Trophoblast cell (in vitro differentiated cells and primary cell): ENCODE measurements at regions not wholly inside any gene's neighbourhood (a gene's known extent, or its start where the extent isn't known, plus 50 kb on each side); places are given as distances from the start of the nearest gene placed in this dataset.

Experiments used
- DNase-seq, 2 donors: peaks; one replicate each; pipeline ENCODE4 v3.0.0-alpha.2; 2016
- H2AFZ ChIP-seq: 2 replicates; pipeline ENCODE4 v1.6.1; 2013; ENCODE audit warnings: low read length, moderate library complexity, mild to moderate bottlenecking; ENCODE audit not compliant: insufficient read depth, poor library complexity
- H2AK5ac ChIP-seq: 2 replicates; pipeline ENCODE4 v1.6.1; 2013; ENCODE audit warnings: mild to moderate bottlenecking, low read length
- H2BK120ac ChIP-seq: 2 replicates; pipeline ENCODE4 v1.6.1; 2013; ENCODE audit warnings: low read length, mild to moderate bottlenecking, moderate library complexity; ENCODE audit not compliant: insufficient read depth, poor library complexity
- H2BK12ac ChIP-seq: 2 replicates; pipeline ENCODE4 v1.6.1; 2013; ENCODE audit warnings: mild to moderate bottlenecking, low read length, moderate library complexity
- H2BK5ac ChIP-seq: 2 replicates; pipeline ENCODE4 v1.6.1; 2013; ENCODE audit warnings: low read length, low read depth, moderate library complexity, mild to moderate bottlenecking; ENCODE audit not compliant: poor library complexity
- H3K14ac ChIP-seq: 2 replicates; pipeline ENCODE4 v1.6.1; 2013; ENCODE audit warnings: mild to moderate bottlenecking, low read length
- H3K18ac ChIP-seq: 2 replicates; pipeline ENCODE4 v1.6.1; 2013; ENCODE audit warnings: mild to moderate bottlenecking, low read length
- H3K23ac ChIP-seq: 2 replicates; pipeline ENCODE4 v1.6.1; 2013; ENCODE audit warnings: low read length
- H3K27ac ChIP-seq: 2 replicates; pipeline ENCODE4 v1.5.1; 2013; ENCODE audit warnings: low read depth, mild to moderate bottlenecking, inconsistent platforms, low read length, moderate library complexity
- H3K27me3 ChIP-seq: 2 replicates; pipeline ENCODE4 v1.6.1; 2013; ENCODE audit warnings: inconsistent platforms, mild to moderate bottlenecking, low read length, moderate library complexity; ENCODE audit not compliant: insufficient read depth
- H3K36me3 ChIP-seq, 2 experiments: 1 replicate in 1 of 2; 2 replicates in 1 of 2; pipeline ENCODE4 v1.6.1; 2013; ENCODE audit warnings: low read length in 2 of 2, mild to moderate bottlenecking in 2 of 2, moderate library complexity in 1 of 2; ENCODE audit not compliant: insufficient read depth in 2 of 2, control insufficient read depth in 1 of 2
- H3K4ac ChIP-seq: 2 replicates; pipeline ENCODE4 v1.6.1; 2013; ENCODE audit warnings: low read depth, mild to moderate bottlenecking, low read length, moderate library complexity
- H3K4me1 ChIP-seq, 2 experiments: 1 replicate in 1 of 2; 2 replicates in 1 of 2; pipeline ENCODE4 v1.6.1; 2013; ENCODE audit warnings: low read length in 2 of 2, mild to moderate bottlenecking in 2 of 2, moderate library complexity in 1 of 2; ENCODE audit not compliant: insufficient read depth in 2 of 2, control insufficient read depth in 1 of 2
- H3K4me2 ChIP-seq: 2 replicates; pipeline ENCODE4 v1.6.1; 2013; ENCODE audit warnings: inconsistent platforms, mild to moderate bottlenecking, low read length, moderate library complexity
- H3K4me3 ChIP-seq: 2 replicates; pipeline ENCODE4 v1.5.1; 2013; ENCODE audit warnings: mild to moderate bottlenecking, low read depth, low read length, inconsistent platforms
- H3K79me1 ChIP-seq: one replicate; pipeline ENCODE4 v1.6.1; 2013; ENCODE audit warnings: low read length
- H3K79me2 ChIP-seq: 2 replicates; pipeline ENCODE4 v1.6.1; 2013; ENCODE audit warnings: low read length, mild to moderate bottlenecking; ENCODE audit not compliant: control insufficient read depth, insufficient read depth, poor library complexity
- H3K9ac ChIP-seq: 2 replicates; pipeline ENCODE4 v1.6.1; 2013; ENCODE audit warnings: mild to moderate bottlenecking, low read length
- H3K9me3 ChIP-seq: 2 replicates; pipeline ENCODE4 v1.6.1; 2013; ENCODE audit warnings: low read depth, mild to moderate bottlenecking, control low read depth, inconsistent platforms, low read length; ENCODE audit not compliant: insufficient read depth
- H4K12ac ChIP-seq: 2 replicates; pipeline ENCODE4 v1.6.1; 2013; ENCODE audit warnings: low read depth, mild to moderate bottlenecking, low read length, moderate library complexity
- H4K8ac ChIP-seq: 2 replicates; pipeline ENCODE4 v1.6.1; 2013; ENCODE audit warnings: low read depth, mild to moderate bottlenecking, low read length, moderate library complexity
- H4K91ac ChIP-seq: one replicate; pipeline ENCODE4 v1.6.1; 2013; ENCODE audit warnings: low read depth, mild to moderate bottlenecking, low read length, moderate library complexity
- WGBS: extraction: QIAGEN DNeasy Blood & Tissue Kit; methylation state at CpG from one replicate; pipeline ENCODE4 v1.1.7; 2013; ENCODE audit warnings: missing lambda C conversion rate; ENCODE audit not compliant: insufficient read length, insufficient coverage; ENCODE audit errors: extremely low coverage; 5-methylcytosine and 5-hydroxymethylcytosine counted together

DNA sequence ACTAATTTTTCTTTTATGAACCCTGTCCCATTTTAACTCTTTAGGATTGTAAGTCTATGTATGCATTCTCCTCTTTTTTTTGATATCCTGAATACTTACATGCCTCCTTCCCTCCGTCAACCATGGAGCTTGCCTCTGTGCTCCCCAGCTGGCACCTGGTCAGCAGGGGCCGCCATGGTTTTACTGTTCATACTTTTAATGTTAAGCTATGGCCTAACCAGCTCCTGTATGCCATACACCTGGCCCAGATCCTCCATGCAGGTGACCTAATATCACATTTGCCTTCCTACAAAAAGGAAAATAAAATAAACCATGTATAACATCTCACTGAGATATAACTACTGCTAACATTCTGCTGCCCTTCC, 283.1 kb upstream of the TRIB2 start:
- Histone ChIP-seq H4K12ac (no peak overlapping the region), H4K8ac (no peak overlapping the region), H2AK5ac (no peak overlapping the region), H3K79me1 (no peaks in the 10 kb centered on the region), H2AFZ (no peak overlapping the region), H3K14ac (no peak overlapping the region), H3K4me2 (no peak overlapping the region), H3K4me3 (no peak overlapping the region), H3K27ac (no peak overlapping the region), H2BK5ac (no peak overlapping the region), H2BK12ac (no peak overlapping the region), H3K4ac (no peak overlapping the region), H3K36me3 (no peaks in the 10 kb centered on the region), H3K4me1 (no peaks in the 10 kb centered on the region), H4K91ac (no peak overlapping the region), H3K18ac (no peak overlapping the region), H2BK120ac (no peak overlapping the region), H3K9me3 (no peaks in the 10 kb centered on the region), H3K23ac (no peak overlapping the region), H3K79me2 (no peaks in the 10 kb centered on the region), H3K27me3 (no peaks in the 10 kb centered on the region), H3K9ac (no peak overlapping the region)
- WGBS, result no CpG with 5 or more reads among the region's 2 CpGs
- DNase-seq, result no peak

DNA sequence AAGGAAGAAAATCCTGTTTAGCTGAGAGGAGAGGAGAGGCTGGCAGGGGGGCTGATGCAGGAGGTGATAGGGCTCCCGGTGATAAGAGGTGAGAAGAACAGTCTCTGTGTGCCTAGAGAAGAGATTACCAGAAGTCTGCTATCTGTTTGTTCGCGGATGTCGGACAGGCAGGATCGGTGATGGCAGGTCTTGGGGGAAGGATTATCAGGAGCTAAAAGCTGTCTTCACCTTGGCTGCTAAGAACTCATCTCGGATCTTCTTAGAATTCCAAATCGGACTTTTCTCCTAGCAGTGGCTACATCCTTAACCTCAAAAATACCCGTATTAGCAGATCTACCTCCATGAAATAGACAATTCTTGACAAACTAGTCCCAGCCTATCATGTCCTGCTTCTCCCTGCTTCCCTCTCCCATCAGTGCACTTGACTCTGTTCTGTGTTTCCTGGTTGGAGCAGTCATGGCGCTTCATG, 282.1 kb upstream of the TRIB2 start:
- Histone ChIP-seq H3K4ac (no peak overlapping the region), H3K4me2 (no peak overlapping the region), H3K4me1 (no peaks in the 10 kb centered on the region), H3K36me3 (no peaks in the 10 kb centered on the region), H2BK5ac (no peak overlapping the region), H3K9me3 (no peaks in the 10 kb centered on the region), H3K9ac (no peak overlapping the region), H3K27ac (no peak overlapping the region), H4K91ac (no peak overlapping the region), H4K8ac (no peak overlapping the region), H3K23ac (no peak overlapping the region), H4K12ac (no peak overlapping the region), H3K27me3 (no peaks in the 10 kb centered on the region), H2BK12ac (no peak overlapping the region), H3K4me3 (no peak overlapping the region), H3K18ac (no peak overlapping the region), H3K14ac (no peak overlapping the region), H2AK5ac (no peak overlapping the region), H3K79me2 (no peaks in the 10 kb centered on the region), H2AFZ (no peak overlapping the region), H3K79me1 (no peaks in the 10 kb centered on the region), H2BK120ac (no peak overlapping the region)
- WGBS, result no CpG with 5 or more reads among the region's 9 CpGs
- DNase-seq, result no peak

- Histone ChIP-seq H4K8ac (no peak overlapping the region), H3K79me1 (no peaks in the 10 kb centered on the region), H3K18ac (no peak overlapping the region), H3K4me3 (no peak overlapping the region), H3K23ac (no peak overlapping the region), H3K9ac (no peak overlapping the region), H3K36me3 (no peaks in the 10 kb centered on the region), H2AK5ac (no peak overlapping the region), H4K91ac (no peak overlapping the region), H3K27me3 (no peaks in the 10 kb centered on the region), H4K12ac (no peak overlapping the region), H3K9me3 (no peaks in the 10 kb centered on the region), H3K4me2 (no peak overlapping the region), H2BK120ac (no peak overlapping the region), H3K4me1 (no peaks in the 10 kb centered on the region), H3K79me2 (no peaks in the 10 kb centered on the region), H3K14ac (no peak overlapping the region), H2AFZ (no peak overlapping the region), H3K4ac (no peak overlapping the region), H2BK12ac (no peak overlapping the region), H2BK5ac (no peak overlapping the region), H3K27ac (no peak overlapping the region)
- WGBS, result no CpG with 5 or more reads among the region's 9 CpGs
- no peak for DNase-seq
Observed at GRCh38 chr2:12435430-12436222, 281.1 kb upstream of the TRIB2 start.

- no peak overlapping the region for H3K23ac ChIP-seq
- no peak overlapping the region for H3K4me2 ChIP-seq
- H4K8ac ChIP-seq, result no peak overlapping the region
- H3K27me3 ChIP-seq, result no peaks in the 10 kb centered on the region
- H3K4ac ChIP-seq, result no peak overlapping the region
- no peak overlapping the region for H2AK5ac ChIP-seq
- H2BK120ac ChIP-seq, result no peak overlapping the region
- H3K36me3 ChIP-seq, result no peaks in the 10 kb centered on the region
- H4K12ac ChIP-seq, result no peak overlapping the region
- no peak overlapping the region for H4K91ac ChIP-seq
- DNase-seq, result no peak
- no peak overlapping the region for H2AFZ ChIP-seq
- no peak overlapping the region for H3K14ac ChIP-seq
- WGBS, result no CpG with 5 or more reads among the region's 6 CpGs
- no peak overlapping the region for H2BK5ac ChIP-seq
- H3K9ac ChIP-seq, result no peak overlapping the region
- no peaks in the 10 kb centered on the region for H3K4me1 ChIP-seq
- no peaks in the 10 kb centered on the region for H3K79me1 ChIP-seq
- no peak overlapping the region for H3K18ac ChIP-seq
- no peaks in the 10 kb centered on the region for H3K9me3 ChIP-seq
- no peak overlapping the region for H2BK12ac ChIP-seq
- no peak overlapping the region for H3K27ac ChIP-seq
- no peak overlapping the region for H3K4me3 ChIP-seq
- H3K79me2 ChIP-seq, result no peaks in the 10 kb centered on the region
Observed at GRCh38 chr2:12436483-12436882, 280.3 kb upstream of the TRIB2 start.
